Motor neuron (in vitro differentiated cells): ENCODE measurements at regions not wholly inside any gene's neighbourhood (a gene's known extent, or its start where the extent isn't known, plus 50 kb on each side); places are given as distances from the start of the nearest gene placed in this dataset.

Experiments used
- ATAC-seq, 8 experiments: fragments of 200-7000 bp; cut with Tn5 transposase; replicated peaks in 6 of 8; 2 replicates each; pipeline ENCODE4 v1.8.0; 2021; ENCODE audit warnings: mild to moderate bottlenecking in 8 of 8, moderate library complexity in 8 of 8
- H3K27ac ChIP-seq, 2 donors: fragments of 250-450 bp; sonication (Bioruptor Pico); 2 replicates each; pipeline ENCODE4 v1.9.0; 2021; ENCODE audit warnings: antibody characterized with exemption in 2 of 2, mild to moderate bottlenecking in 2 of 2, moderate library complexity in 1 of 2
- H3K4me1 ChIP-seq, 2 donors: fragments of 250-450 bp; sonication (Bioruptor Pico); replicated peaks in 1 of 2; 2 replicates each; pipeline ENCODE4 v1.6.1; 2021; ENCODE audit warnings: antibody characterized with exemption in 2 of 2, mild to moderate bottlenecking in 2 of 2, moderate library complexity in 1 of 2
- H3K4me3 ChIP-seq, 5 donors: fragments of 250-450 bp; sonication (Bioruptor Pico); 2 replicates each; pipeline ENCODE4 v1.9.0; 2021; ENCODE audit warnings: antibody characterized with exemption in 5 of 5, mild to moderate bottlenecking in 5 of 5, moderate library complexity in 4 of 5
- WGBS, 10 experiments: fragments of 450-650 bp; shearing (Covaris generic); methylation state at CpG; one replicate each; pipeline ENCODE4 v1.0.0; 2022; 5-methylcytosine and 5-hydroxymethylcytosine counted together
- in situ Hi-C, 9 experiments: fragments of 400-800 bp; cut with MboI; loops; one replicate each; pipeline ENCODE4 v1.15.0; 2021; ENCODE audit warnings: low sequenced_read_pairs in 9 of 9, low pct_unique_long_range_greater_than_20kb in 2 of 9; ENCODE audit not compliant: unreplicated experiment in 9 of 9

- 26 to 100% (median 87%) methylated on average over 3 of the region's 3 CpGs; no CpG with 5 or more reads in 3 of the 10 experiments for WGBS, 10 experiments
- H3K27ac ChIP-seq: no peak overlapping the region
- no peaks in the 10 kb centered on the region for H3K4me1 ChIP-seq
- in situ Hi-C loops: no loop called here
- no peak for ATAC-seq
- H3K4me3 ChIP-seq: no peak overlapping the region
Observed at GRCh38 chr5:145210020-145210419, 625.1 kb downstream of the PRELID2 start.

GRCh38 chr5:145205546-145205945 lies 629.6 kb downstream of the PRELID2 start:
- no peak overlapping the region for H3K27ac ChIP-seq
- WGBS, 10 experiments: 8 to 100% (median 64%) methylated on average over 1 to 4 of the region's 4 CpGs
- H3K4me3 ChIP-seq: no peak overlapping the region
- no peaks in the 10 kb centered on the region for H3K4me1 ChIP-seq
- in situ Hi-C loops: no loop called here
- no peak for ATAC-seq

- peak in 1 of 8 experiments; percentile 62 for ATAC-seq
- in situ Hi-C loops: no loop called here
- 0 to 100% (median 59%) methylated on average over 1 to 2 of the region's 2 CpGs; no CpG with 5 or more reads in 4 of the 10 experiments for WGBS, 10 experiments
- no peaks in the 10 kb centered on the region for H3K4me1 ChIP-seq
- H3K27ac ChIP-seq: no peak overlapping the region
- no peak overlapping the region for H3K4me3 ChIP-seq
Observed at GRCh38 chr5:145204743-145205142, 630.4 kb downstream of the PRELID2 start.

DNA sequence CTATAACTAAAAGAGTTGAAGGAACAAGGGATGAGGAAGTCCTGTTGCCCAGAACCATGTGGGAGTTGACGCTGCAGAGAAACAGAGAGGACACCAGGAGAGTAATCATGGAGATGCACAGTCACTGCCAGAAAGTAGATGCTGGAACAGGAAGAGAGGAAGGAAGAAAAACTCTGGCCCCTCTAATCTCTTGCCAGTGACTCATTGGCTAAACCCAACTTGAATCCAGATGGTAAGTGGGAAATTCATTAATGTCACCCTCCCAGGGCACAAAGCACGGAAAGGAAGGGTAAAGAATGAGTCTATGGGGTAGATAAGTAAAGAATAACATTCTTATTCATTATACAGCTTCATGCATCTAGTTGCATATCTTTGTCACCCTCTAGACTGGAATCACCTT lies 631.9 kb downstream of the PRELID2 start:
- 17 to 100% (median 68%) methylated on average over 1 to 2 of the region's 2 CpGs; no CpG with 5 or more reads in 2 of the 10 experiments for WGBS, 10 experiments
- no peak overlapping the region for H3K27ac ChIP-seq
- no peak overlapping the region for H3K4me3 ChIP-seq
- in situ Hi-C loops: no loop called here
- no peaks in the 10 kb centered on the region for H3K4me1 ChIP-seq
- no peak for ATAC-seq

- Histone ChIP-seq H3K4me1 (no peaks in the 10 kb centered on the region), H3K27ac (no peak overlapping the region), H3K4me3 (no peak overlapping the region)
- WGBS, 10 experiments: 13 to 100% (median 75%) methylated on average over 1 of the region's 1 CpG; no CpG with 5 or more reads in 2 of the 10 experiments
- in situ Hi-C loops: no loop called here
- peak in 3 of 8 experiments; percentile 20 to 81 (median 70) for ATAC-seq
Observed at GRCh38 chr5:145198525-145199260, 636.4 kb downstream of the PRELID2 start.

- H3K4me1 ChIP-seq: no peaks in the 10 kb centered on the region
- H3K27ac ChIP-seq: no peak overlapping the region
- H3K4me3 ChIP-seq: no peak overlapping the region
- WGBS, 10 experiments: 27 to 89% (median 53%) methylated on average over 1 to 4 of the region's 4 CpGs; no CpG with 5 or more reads in 3 of the 10 experiments
- in situ Hi-C loops: no loop called here
- ATAC-seq: peak in 1 of 8 experiments; percentile 64
Observed at GRCh38 chr5:145189746-145190145, 645.4 kb downstream of the PRELID2 start.

GRCh38 chr5:145180371-145180770 lies 654.8 kb downstream of the PRELID2 start:
- 19 to 91% (median 61%) methylated on average over 1 to 5 of the region's 5 CpGs for WGBS, 10 experiments
- Histone ChIP-seq H3K4me1 (no peaks in the 10 kb centered on the region), H3K27ac (no peak overlapping the region), H3K4me3 (no peak overlapping the region)
- in situ Hi-C loops: no loop called here
- ATAC-seq: no peak

GRCh38 chr5:145178641-145179523 lies 656.3 kb downstream of the PRELID2 start:
- Histone ChIP-seq H3K4me3 (no peak overlapping the region), H3K27ac (no peak overlapping the region), H3K4me1 (no peaks in the 10 kb centered on the region)
- in situ Hi-C loops: no loop called here
- peak in 2 of 8 experiments; percentile 56 to 71 for ATAC-seq
- 11 to 83% (median 55%) methylated on average over 1 to 3 of the region's 3 CpGs; no CpG with 5 or more reads in 2 of the 10 experiments for WGBS, 10 experiments

DNA sequence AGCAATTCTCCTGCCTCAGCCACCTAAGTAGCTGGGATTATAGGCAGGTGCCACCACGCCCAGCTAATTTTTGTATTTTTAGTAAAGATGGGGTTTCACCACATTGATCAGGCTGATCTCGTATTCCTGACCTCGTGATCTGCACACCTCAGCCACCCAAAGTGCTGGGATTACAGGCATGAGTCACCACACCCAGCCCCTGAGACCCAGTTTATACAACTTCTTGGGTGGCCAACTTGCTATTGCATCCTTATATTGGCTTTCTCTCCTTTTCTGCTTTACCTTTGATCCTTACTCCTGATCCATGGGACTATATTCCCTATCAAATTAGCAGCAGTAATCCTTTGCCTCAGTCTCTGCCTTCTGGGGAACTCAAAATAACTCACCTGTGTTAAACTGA lies 659.1 kb downstream of the PRELID2 start:
- no peak overlapping the region for H3K4me3 ChIP-seq
- no peaks in the 10 kb centered on the region for H3K4me1 ChIP-seq
- no peak overlapping the region for H3K27ac ChIP-seq
- in situ Hi-C loops: no loop called here
- 0 to 100% (median 81%) methylated on average over 1 to 3 of the region's 3 CpGs; no CpG with 5 or more reads in 2 of the 10 experiments for WGBS, 10 experiments
- ATAC-seq: no peak

GRCh38 chr5:145166110-145166509 lies 669.0 kb downstream of the PRELID2 start:
- no peak for ATAC-seq
- peaks cover 4 to 5% of the 10 kb centered on the region in 2 donors for H3K4me1 ChIP-seq
- no peak overlapping the region for H3K4me3 ChIP-seq
- WGBS, 10 experiments: 0 to 100% (median 71%) methylated on average over 1 to 4 of the region's 5 CpGs
- no peak overlapping the region for H3K27ac ChIP-seq
- in situ Hi-C loops: no loop called here

DNA sequence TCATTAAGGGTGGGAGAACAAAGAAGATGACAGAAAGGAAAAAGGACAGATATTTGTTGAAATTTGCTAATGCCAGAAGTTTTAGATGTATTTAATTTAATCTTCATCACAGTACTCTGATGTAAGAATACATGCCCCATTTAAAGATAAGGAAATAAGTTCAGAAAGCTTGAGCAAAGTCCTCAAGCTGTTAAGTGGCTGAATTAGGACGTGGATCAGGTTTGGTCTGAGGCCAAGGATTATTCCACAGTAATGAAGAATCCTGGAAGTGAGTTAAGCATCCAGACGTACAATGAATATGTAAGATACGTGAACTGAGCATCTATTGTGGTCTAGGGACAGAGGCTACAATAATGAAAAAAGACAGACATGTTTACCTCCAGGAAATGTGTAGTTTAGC lies 671.3 kb downstream of the PRELID2 start:
- in situ Hi-C loops: no loop called here
- Histone ChIP-seq H3K4me1 (peaks cover 5 to 11% of the 10 kb centered on the region in 2 donors), H3K4me3 (no peak overlapping the region), H3K27ac (no peak overlapping the region)
- 20 to 100% (median 80%) methylated on average over 1 to 3 of the region's 3 CpGs; no CpG with 5 or more reads in 1 of the 10 experiments for WGBS, 10 experiments
- ATAC-seq: no peak

DNA sequence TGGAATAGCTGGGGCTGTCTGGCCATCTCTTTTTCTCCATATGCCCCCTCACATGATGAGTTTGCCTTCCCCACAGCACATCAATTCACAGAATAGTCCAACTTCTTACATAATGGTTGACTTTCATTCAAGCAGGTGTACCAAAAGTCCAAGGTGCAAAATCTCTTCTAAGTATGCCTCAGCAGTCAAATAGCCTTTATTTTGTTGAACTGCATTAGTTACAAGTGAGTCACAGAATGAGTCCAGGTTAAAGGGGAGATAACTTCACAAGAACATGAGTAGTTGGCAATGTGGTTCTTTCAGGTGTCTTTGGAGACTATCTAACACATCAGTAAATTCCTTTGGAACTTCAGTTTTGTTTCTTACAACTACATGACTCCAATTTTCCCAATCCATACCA lies 672.5 kb downstream of the PRELID2 start:
- H3K4me1 ChIP-seq: peaks cover 9 to 20% of the 10 kb centered on the region in 2 donors
- H3K4me3 ChIP-seq: no peak overlapping the region
- no peak for ATAC-seq
- no peak overlapping the region for H3K27ac ChIP-seq
- in situ Hi-C loops: no loop called here

GRCh38 chr5:145161391-145161790 lies 673.8 kb downstream of the PRELID2 start:
- Histone ChIP-seq H3K27ac (no peak overlapping the region), H3K4me3 (no peak overlapping the region), H3K4me1 (peaks cover 9 to 20% of the 10 kb centered on the region in 2 donors)
- in situ Hi-C loops: no loop called here
- peak in 6 of 8 experiments; percentile 20 to 98 (median 82) for ATAC-seq
- 0 to 60% (median 20%) methylated on average over 1 to 3 of the region's 3 CpGs; no CpG with 5 or more reads in 1 of the 10 experiments for WGBS, 10 experiments
